H9 (cell line): ENCODE measurements at regions not wholly inside any gene's neighbourhood (a gene's known extent, or its start where the extent isn't known, plus 50 kb on each side); places are given as distances from the start of the nearest gene placed in this dataset.

Source experiments
- DNase-seq: peaks from one replicate; pipeline ENCODE4 v3.0.0-alpha.2; 2017
- H2AFZ ChIP-seq: one replicate; pipeline ENCODE4 v1.6.1; 2013; ENCODE audit warnings: mild to moderate bottlenecking, low read length, control low read depth, moderate library complexity
- H2AK5ac ChIP-seq: 2 replicates; pipeline ENCODE4 v1.6.1; 2013; ENCODE audit warnings: low read length, control low read depth, mixed read lengths; ENCODE audit not compliant: insufficient read length
- H2BK120ac ChIP-seq: one replicate; pipeline ENCODE4 v1.6.1; 2013; ENCODE audit warnings: low read depth, mild to moderate bottlenecking, low read length, control low read depth, inconsistent platforms; ENCODE audit not compliant: poor library complexity, severe bottlenecking
- H2BK12ac ChIP-seq: 2 replicates; pipeline ENCODE4 v1.6.1; 2013; ENCODE audit warnings: low read length, control low read depth, mixed read lengths, low read depth; ENCODE audit not compliant: insufficient read length
- H2BK15ac ChIP-seq: 2 replicates; pipeline ENCODE4 v1.6.1; 2013; ENCODE audit warnings: low read depth, low read length, control low read depth
- H2BK20ac ChIP-seq: one replicate; pipeline ENCODE4 v1.6.1; 2013; ENCODE audit warnings: low read depth, mild to moderate bottlenecking, low read length, control low read depth, inconsistent platforms; ENCODE audit not compliant: poor library complexity, severe bottlenecking
- H2BK5ac ChIP-seq: 2 replicates; pipeline ENCODE4 v1.6.1; 2013; ENCODE audit warnings: low read length, control low read depth, mixed read lengths; ENCODE audit not compliant: insufficient read length
- H3K14ac ChIP-seq: 2 replicates; pipeline ENCODE4 v1.6.1; 2013; ENCODE audit warnings: low read length, control low read depth; ENCODE audit not compliant: insufficient read depth
- H3K18ac ChIP-seq: 2 replicates; pipeline ENCODE4 v1.6.1; 2013; ENCODE audit warnings: low read depth, mild to moderate bottlenecking, mixed read lengths, low read length, control low read depth; ENCODE audit not compliant: insufficient read length
- H3K23ac ChIP-seq: 2 replicates; pipeline ENCODE4 v1.6.1; 2013; ENCODE audit warnings: low read length, control low read depth, mixed read lengths, low read depth; ENCODE audit not compliant: insufficient read length
- H3K23me2 ChIP-seq: 2 replicates; pipeline ENCODE4 v1.6.1; 2013; ENCODE audit warnings: low read depth, mild to moderate bottlenecking, mixed read lengths, low read length, control low read depth; ENCODE audit not compliant: insufficient read length, poor library complexity, severe bottlenecking
- H3K27ac ChIP-seq: 2 replicates; pipeline ENCODE4 v1.5.1; 2013; ENCODE audit warnings: low read length, control low read depth, mixed read lengths, low read depth; ENCODE audit not compliant: insufficient read length
- H3K27me3 ChIP-seq: 2 replicates; pipeline ENCODE4 v1.6.1; 2013; ENCODE audit warnings: low read length, control low read depth, inconsistent platforms; ENCODE audit not compliant: insufficient read depth
- H3K4ac ChIP-seq: 2 replicates; pipeline ENCODE4 v1.6.1; 2013; ENCODE audit warnings: low read depth, mild to moderate bottlenecking, control low read depth, inconsistent platforms, low read length, moderate library complexity
- H3K4me1 ChIP-seq: 2 replicates; pipeline ENCODE4 v1.6.1; 2013; ENCODE audit warnings: low read length, control low read depth, inconsistent platforms; ENCODE audit not compliant: insufficient read depth
- H3K4me2 ChIP-seq: 2 replicates; pipeline ENCODE4 v1.6.1; 2013; ENCODE audit warnings: low read length, control low read depth, mixed read lengths; ENCODE audit not compliant: insufficient read length, insufficient read depth
- H3K56ac ChIP-seq: 2 replicates; pipeline ENCODE4 v1.6.1; 2013; ENCODE audit warnings: low read depth, mild to moderate bottlenecking, mixed read lengths, low read length, control low read depth; ENCODE audit not compliant: insufficient read length
- H3K79me1 ChIP-seq: 2 replicates; pipeline ENCODE4 v1.6.1; 2013; ENCODE audit warnings: low read depth, mild to moderate bottlenecking, moderate library complexity, low read length, control low read depth, inconsistent platforms; ENCODE audit not compliant: insufficient read depth, poor library complexity, severe bottlenecking
- H3K79me2 ChIP-seq: 2 replicates; pipeline ENCODE4 v1.6.1; 2013; ENCODE audit warnings: low read length, control low read depth, inconsistent platforms; ENCODE audit not compliant: insufficient read depth
- H3K9ac ChIP-seq: 2 replicates; pipeline ENCODE4 v1.6.1; 2013; ENCODE audit warnings: low read length, control low read depth, mixed read lengths; ENCODE audit not compliant: insufficient read length; ENCODE audit errors: extremely low read depth
- H3K9me3 ChIP-seq: one replicate; pipeline ENCODE4 v1.6.1; 2013; ENCODE audit warnings: low read depth, low read length, inconsistent platforms; ENCODE audit not compliant: control insufficient read depth
- H3T11ph ChIP-seq: one replicate; pipeline ENCODE4 v1.6.1; 2013; ENCODE audit warnings: mild to moderate bottlenecking, low read length, control low read depth, inconsistent platforms
- H4K20me1 ChIP-seq: one replicate; pipeline ENCODE4 v1.6.1; 2013; ENCODE audit not compliant: control insufficient read depth, insufficient read length, insufficient read depth
- H4K5ac ChIP-seq: 2 replicates; pipeline ENCODE4 v1.6.1; 2013; ENCODE audit warnings: low read depth, mild to moderate bottlenecking, mixed read lengths, low read length, control low read depth; ENCODE audit not compliant: insufficient read length
- H4K8ac ChIP-seq: replicated peaks from 2 replicates; pipeline ENCODE4 v1.6.1; 2013; ENCODE audit warnings: low read length, control low read depth, mixed read lengths, low read depth; ENCODE audit not compliant: insufficient read length
- H4K91ac ChIP-seq: 2 replicates; pipeline ENCODE4 v1.6.1; 2013; ENCODE audit warnings: low read depth, mild to moderate bottlenecking, moderate library complexity, mixed read lengths, low read length, control low read depth; ENCODE audit not compliant: insufficient read length
- H3K27ac Mint-ChIP-seq, 3 experiments: 2 replicates in 2 of 3; 3 replicates in 1 of 3; pipeline ENCODE4 v1.8.0; 2020 to 2021; ENCODE audit warnings: mixed read lengths in 3 of 3, mild to moderate bottlenecking in 1 of 3, moderate library complexity in 1 of 3
- H3K27me3 Mint-ChIP-seq: 2 replicates; pipeline ENCODE4 v1.8.0; 2021; ENCODE audit warnings: low read depth, mild to moderate bottlenecking, moderate library complexity, mixed read lengths
- H3K36me3 Mint-ChIP-seq, 3 experiments: 2 replicates in 2 of 3; 3 replicates in 1 of 3; pipeline ENCODE4 v1.8.0; 2020 to 2021; ENCODE audit warnings: low read depth in 3 of 3, mixed read lengths in 3 of 3; ENCODE audit not compliant: insufficient read depth in 1 of 3
- H3K4me1 Mint-ChIP-seq, 2 experiments: 2 replicates each; pipeline ENCODE4 v1.8.0; 2020; ENCODE audit warnings: mixed read lengths in 2 of 2
- H3K4me3 Mint-ChIP-seq, 2 experiments: 2 replicates in 1 of 2; 3 replicates in 1 of 2; pipeline ENCODE4 v1.8.0; 2020 to 2021; ENCODE audit warnings: mild to moderate bottlenecking in 2 of 2, mixed read lengths in 2 of 2, moderate library complexity in 1 of 2
- H3K9me3 Mint-ChIP-seq, 2 experiments: 2 replicates in 1 of 2; 3 replicates in 1 of 2; pipeline ENCODE4 v1.8.0; 2020; ENCODE audit warnings: mild to moderate bottlenecking in 2 of 2, mixed read lengths in 2 of 2, moderate library complexity in 1 of 2
- CTCF ChIP-seq: fragments of 200-600 bp; sonication (generic); conservative IDR thresholded peaks from 3 replicates; pipeline ENCODE4 v1.8.0; 2021; ENCODE audit warnings: antibody characterized with exemption, mild to moderate bottlenecking
- WGBS: extraction: QIAGEN DNeasy Blood & Tissue Kit; methylation state at CpG from one replicate; pipeline ENCODE4 v1.1.7; 2013; ENCODE audit warnings: missing lambda C conversion rate, low lambda C conversion rate, mixed read lengths; ENCODE audit not compliant: insufficient read length; ENCODE audit errors: extremely low coverage; 5-methylcytosine and 5-hydroxymethylcytosine counted together

GRCh38 chr2:4533806-4534205 lies 830.4 kb downstream of the DCDC2C start:
- H2BK5ac ChIP-seq: no peak overlapping the region
- no peak overlapping the region for H3K23ac ChIP-seq
- H3K27ac Mint-ChIP-seq: no peak overlapping the region
- peaks cover 20 to 23% of the 10 kb centered on the region in 2 experiments for H3K4me1 Mint-ChIP-seq
- no peak overlapping the region for H4K8ac ChIP-seq
- H3K9me3 ChIP-seq: no peaks in the 10 kb centered on the region
- H3K79me2 ChIP-seq: no peaks in the 10 kb centered on the region
- H3K4me1 ChIP-seq: no peaks in the 10 kb centered on the region; the same call in 1 of the 2 replicates
- TF ChIP-seq CTCF: no peak
- H4K20me1 ChIP-seq: no peaks in the 10 kb centered on the region
- no peak overlapping the region for H3K9ac ChIP-seq
- H3K4ac ChIP-seq: no peak overlapping the region
- H3K4me2 ChIP-seq: no peak overlapping the region
- no peak overlapping the region for H3K56ac ChIP-seq
- H3K27ac ChIP-seq: no peak overlapping the region
- no peak overlapping the region for H3T11ph ChIP-seq
- no peak overlapping the region for H3K18ac ChIP-seq
- H3K27me3 ChIP-seq: no peaks in the 10 kb centered on the region
- WGBS: no CpG with 5 or more reads among the region's 2 CpGs
- DNase-seq: no peak
- no peak overlapping the region for H4K5ac ChIP-seq
- H3K9me3 Mint-ChIP-seq: no peaks in the 10 kb centered on the region
- no peak overlapping the region for H4K91ac ChIP-seq
- H2AFZ ChIP-seq: no peak overlapping the region
- no peak overlapping the region for H2BK12ac ChIP-seq
- H2BK15ac ChIP-seq: no peak overlapping the region
- no peak overlapping the region for H3K14ac ChIP-seq
- H3K79me1 ChIP-seq: no peaks in the 10 kb centered on the region
- no peak overlapping the region for H3K4me3 Mint-ChIP-seq
- H3K23me2 ChIP-seq: no peaks in the 10 kb centered on the region
- no peak overlapping the region for H2BK20ac ChIP-seq
- H3K36me3 Mint-ChIP-seq: no peaks in the 10 kb centered on the region
- H2BK120ac ChIP-seq: no peak overlapping the region
- no peaks in the 10 kb centered on the region for H3K27me3 Mint-ChIP-seq
- no peak overlapping the region for H2AK5ac ChIP-seq
